Chondrocyte (in vitro differentiated cells): ENCODE measurements at regions not wholly inside any gene's neighbourhood (a gene's known extent, or its start where the extent isn't known, plus 50 kb on each side); places are given as distances from the start of the nearest gene placed in this dataset.
A peak's percentile ranks its signal among the peaks of the same experiment; 100 is the strongest.

ENCODE experiments used
- DNase-seq: peaks from one replicate; pipeline ENCODE4 v3.0.0; 2021; ENCODE audit warnings: mixed read lengths, low spot score
- H3K27ac Mint-ChIP-seq: one replicate; pipeline ENCODE4 v1.8.0; 2021; ENCODE audit warnings: mild to moderate bottlenecking, moderate library complexity, mixed read lengths; ENCODE audit not compliant: unreplicated experiment
- H3K27me3 Mint-ChIP-seq: 2 replicates; pipeline ENCODE4 v1.8.0; 2021; ENCODE audit warnings: low read depth, mixed read lengths
- H3K36me3 Mint-ChIP-seq: 2 replicates; pipeline ENCODE4 v1.8.0; 2021; ENCODE audit warnings: low read depth, mixed read lengths
- H3K4me1 Mint-ChIP-seq: 2 replicates; pipeline ENCODE4 v1.8.0; 2021; ENCODE audit warnings: low read depth, mild to moderate bottlenecking, mixed read lengths
- H3K4me3 Mint-ChIP-seq: one replicate; pipeline ENCODE4 v1.8.0; 2021; ENCODE audit warnings: mild to moderate bottlenecking, moderate library complexity, mixed read lengths; ENCODE audit not compliant: unreplicated experiment
- H3K9me3 Mint-ChIP-seq: 2 replicates; pipeline ENCODE4 v1.8.0; 2021; ENCODE audit warnings: low read depth, mixed read lengths
- TF ChIP-seq, protein P1 (sequence below): fragments of 200-600 bp; sonication (generic); IDR thresholded peaks from 2 replicates; pipeline ENCODE4 v1.5.0; 2021; ENCODE audit warnings: antibody characterized with exemption, mild to moderate bottlenecking, moderate library complexity

DNA sequence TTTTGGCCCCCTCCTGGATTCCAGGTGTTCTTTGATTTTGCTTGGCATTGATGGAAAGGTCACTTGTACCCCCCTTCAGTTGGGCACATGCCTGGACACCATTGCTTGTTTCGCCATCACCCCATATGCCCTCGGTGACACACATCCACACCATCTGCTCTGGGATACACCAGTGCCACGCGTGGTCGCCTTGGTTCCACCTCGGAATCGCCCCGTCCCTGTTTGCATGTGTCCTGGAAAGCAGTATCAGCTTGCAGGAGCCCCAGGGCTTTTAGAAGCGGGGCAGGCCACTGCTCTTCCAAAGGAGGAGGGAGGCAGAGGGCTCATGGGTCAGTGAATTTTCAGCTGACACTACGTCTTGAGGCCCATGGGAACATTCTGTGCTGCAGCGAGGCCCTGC, 607.9 kb downstream of the KCNJ18 start:
- Mint-ChIP-seq H3K4me1 (no peaks in the 10 kb centered on the region), H3K27ac (no peak overlapping the region), H3K27me3 (no peaks in the 10 kb centered on the region), H3K36me3 (peaks cover 3% of the 10 kb centered on the region), H3K4me3 (no peak overlapping the region), H3K9me3 (peaks cover 50% of the 10 kb centered on the region)
- DNase-seq = peak; percentile 77
- TF ChIP-seq, protein P1, sequence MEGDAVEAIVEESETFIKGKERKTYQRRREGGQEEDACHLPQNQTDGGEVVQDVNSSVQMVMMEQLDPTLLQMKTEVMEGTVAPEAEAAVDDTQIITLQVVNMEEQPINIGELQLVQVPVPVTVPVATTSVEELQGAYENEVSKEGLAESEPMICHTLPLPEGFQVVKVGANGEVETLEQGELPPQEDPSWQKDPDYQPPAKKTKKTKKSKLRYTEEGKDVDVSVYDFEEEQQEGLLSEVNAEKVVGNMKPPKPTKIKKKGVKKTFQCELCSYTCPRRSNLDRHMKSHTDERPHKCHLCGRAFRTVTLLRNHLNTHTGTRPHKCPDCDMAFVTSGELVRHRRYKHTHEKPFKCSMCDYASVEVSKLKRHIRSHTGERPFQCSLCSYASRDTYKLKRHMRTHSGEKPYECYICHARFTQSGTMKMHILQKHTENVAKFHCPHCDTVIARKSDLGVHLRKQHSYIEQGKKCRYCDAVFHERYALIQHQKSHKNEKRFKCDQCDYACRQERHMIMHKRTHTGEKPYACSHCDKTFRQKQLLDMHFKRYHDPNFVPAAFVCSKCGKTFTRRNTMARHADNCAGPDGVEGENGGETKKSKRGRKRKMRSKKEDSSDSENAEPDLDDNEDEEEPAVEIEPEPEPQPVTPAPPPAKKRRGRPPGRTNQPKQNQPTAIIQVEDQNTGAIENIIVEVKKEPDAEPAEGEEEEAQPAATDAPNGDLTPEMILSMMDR = no peak

DNA sequence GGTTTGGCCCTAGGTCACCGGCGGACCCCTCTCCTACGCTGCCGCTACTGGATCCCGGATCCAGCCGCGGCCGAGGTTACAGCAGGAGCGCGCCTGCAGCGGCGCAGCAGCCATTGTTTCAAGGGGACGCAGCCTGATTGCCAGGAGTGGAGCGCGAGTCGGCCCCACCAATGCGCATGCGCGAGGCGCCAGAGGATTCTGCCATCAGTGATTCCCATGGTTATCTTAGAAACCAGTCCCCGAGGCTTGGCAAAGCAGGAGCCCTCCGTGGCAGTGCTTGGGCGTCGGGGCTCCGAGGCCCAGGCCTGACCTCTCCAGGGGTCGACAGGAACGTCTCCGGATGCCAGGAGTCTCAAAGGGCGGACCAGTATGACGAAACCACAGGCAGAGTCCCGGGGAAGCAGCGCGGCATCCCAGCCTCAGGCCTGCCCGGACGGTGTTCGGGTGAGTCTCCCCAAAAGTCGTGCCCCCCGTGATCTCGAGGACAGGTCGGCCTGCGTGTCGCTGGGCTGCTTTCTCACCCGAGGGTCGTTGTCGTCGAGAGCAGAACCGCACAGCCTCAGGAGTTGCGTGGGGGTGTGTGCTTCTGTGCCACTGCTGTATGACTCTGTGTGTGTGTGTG, 608.5 kb downstream of the KCNJ18 start:
- Mint-ChIP-seq H3K27me3 (no peaks in the 10 kb centered on the region), H3K36me3 (peaks cover 3% of the 10 kb centered on the region), H3K9me3 (peaks cover 54% of the 10 kb centered on the region), H3K4me1 (no peaks in the 10 kb centered on the region), H3K4me3 (no peak overlapping the region), H3K27ac (no peak overlapping the region)
- TF ChIP-seq, protein P1 = no peak
- DNase-seq = peak; percentile 85

- Mint-ChIP-seq H3K27ac (no peak overlapping the region), H3K9me3 (peaks cover 55% of the 10 kb centered on the region), H3K27me3 (no peaks in the 10 kb centered on the region), H3K4me3 (no peak overlapping the region), H3K36me3 (peaks cover 3% of the 10 kb centered on the region), H3K4me1 (no peaks in the 10 kb centered on the region)
- TF ChIP-seq, protein P1 = no peak
- no peak for DNase-seq
Measured at GRCh38 chr17:22301353-22301745, 609.0 kb downstream of the KCNJ18 start.

GRCh38 chr17:22303096-22303495, 610.8 kb downstream of the KCNJ18 start:
- TF ChIP-seq, protein P1 = no peak
- no peak for DNase-seq
- Mint-ChIP-seq H3K27me3 (no peaks in the 10 kb centered on the region), H3K4me1 (no peaks in the 10 kb centered on the region), H3K9me3 (peaks cover 56% of the 10 kb centered on the region), H3K36me3 (peaks cover 3% of the 10 kb centered on the region), H3K4me3 (no peak overlapping the region), H3K27ac (no peak overlapping the region)

DNA sequence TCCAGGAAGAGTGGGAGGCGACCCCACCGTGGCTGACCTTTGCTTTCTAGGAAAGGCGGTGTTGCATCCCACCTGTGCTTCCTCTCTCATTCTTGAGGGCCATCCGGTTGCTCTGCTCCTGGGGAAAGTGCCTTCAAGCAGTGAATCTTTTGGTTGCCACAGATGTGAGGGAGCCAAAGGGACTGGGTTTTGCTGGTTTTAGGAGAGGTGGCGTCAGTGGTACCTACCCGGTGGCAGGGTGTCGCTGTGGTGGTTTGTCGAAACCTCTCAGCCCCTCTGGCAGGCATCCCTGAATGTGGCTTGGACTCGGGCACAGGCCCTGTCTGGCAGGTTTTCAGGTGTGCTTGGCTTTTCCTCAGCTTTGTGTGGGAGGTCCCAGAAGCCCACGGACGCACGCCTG, 611.5 kb downstream of the KCNJ18 start:
- Mint-ChIP-seq H3K4me1 (no peaks in the 10 kb centered on the region), H3K27me3 (no peaks in the 10 kb centered on the region), H3K27ac (no peak overlapping the region), H3K4me3 (no peak overlapping the region), H3K36me3 (peaks cover 3% of the 10 kb centered on the region), H3K9me3 (peaks cover 60% of the 10 kb centered on the region)
- TF ChIP-seq, protein P1 = no peak
- no peak for DNase-seq
